ENCODE measurements at regions not wholly inside any gene's neighbourhood (a gene's known extent, or its start where the extent isn't known, plus 50 kb on each side); places are given as distances from the start of the nearest gene placed in this dataset.

- no peak for DNase-seq
Measured at GRCh38 chr2:134148843-134149472, 104.9 kb upstream of the MGAT5 start.

- DNase-seq, result no peak
Measured at GRCh38 chr2:134149904-134150303, 104.0 kb upstream of the MGAT5 start.

- no peak for DNase-seq
Measured at GRCh38 chr2:134150760-134151159, 103.1 kb upstream of the MGAT5 start.

GRCh38 chr2:134152045-134153010, 101.5 kb upstream of the MGAT5 start:
- DNase-seq, result no peak

- no peak for DNase-seq
Measured at GRCh38 chr2:134153294-134153880, 100.5 kb upstream of the MGAT5 start.

GRCh38 chr2:134154246-134154645, 99.6 kb upstream of the MGAT5 start:
- no peak for DNase-seq

- no peak for DNase-seq
Measured at GRCh38 chr2:134155134-134155533, 98.7 kb upstream of the MGAT5 start.

GRCh38 chr2:134158295-134158694, 95.6 kb upstream of the MGAT5 start:
- no peak for DNase-seq

- no peak for DNase-seq
Measured at GRCh38 chr2:134161170-134161547, 92.7 kb upstream of the MGAT5 start.

- no peak for DNase-seq
Measured at GRCh38 chr2:134163336-134163735, 90.5 kb upstream of the MGAT5 start.

- no peak for DNase-seq
Measured at GRCh38 chr2:134164306-134164705, 89.6 kb upstream of the MGAT5 start.

GRCh38 chr2:134167015-134167414, 86.9 kb upstream of the MGAT5 start:
- DNase-seq, result no peak

- DNase-seq, result peak; percentile 48
Measured at GRCh38 chr2:134169788-134170187, 84.1 kb upstream of the MGAT5 start.

GRCh38 chr2:134170294-134170693, 83.6 kb upstream of the MGAT5 start:
- DNase-seq, result no peak

GRCh38 chr2:134170700-134171099, 83.2 kb upstream of the MGAT5 start:
- DNase-seq, result no peak

- DNase-seq, result no peak
Measured at GRCh38 chr2:134173338-134174016, 80.4 kb upstream of the MGAT5 start.

- no peak for DNase-seq
Measured at GRCh38 chr2:134174711-134175110, 79.2 kb upstream of the MGAT5 start.

- no peak for DNase-seq
Measured at GRCh38 chr2:134175834-134176233, 78.0 kb upstream of the MGAT5 start.

GRCh38 chr2:134177351-134177931, 76.4 kb upstream of the MGAT5 start:
- no peak for DNase-seq

GRCh38 chr2:134178138-134178877, 75.6 kb upstream of the MGAT5 start:
- no peak for DNase-seq

- DNase-seq, result peak; percentile 84
Measured at GRCh38 chr2:134181219-134181618, 72.7 kb upstream of the MGAT5 start.

GRCh38 chr2:134183679-134184078, 70.2 kb upstream of the MGAT5 start:
- DNase-seq, result no peak
